ENCODE measurements at regions not wholly inside any gene's neighbourhood (a gene's known extent, or its start where the extent isn't known, plus 50 kb on each side); places are given as distances from the start of the nearest gene placed in this dataset.

- TF ChIP-seq TAF1 (conservative IDR thresholded peaks at IDR 0.05) (no peak), NR2F2 (IDR thresholded peaks at IDR 0.05) (no peak), ZBTB33 (IDR thresholded peaks at IDR 0.05) (no peak), YY1 (IDR thresholded peaks at IDR 0.05) (no peak), REST (IDR thresholded peaks at IDR 0.05) (no peak), CTCF (IDR thresholded peaks at IDR 0.05; ENCODE audit: low read depth, low read length, missing input control) (no peak), HNF4G (IDR thresholded peaks at IDR 0.05) (no peak)
- Histone ChIP-seq H3K4me3 (ENCODE audit: low read depth in 1 of 3, low read length in 3 of 3) (no peak overlapping the region), H3K9ac (ENCODE audit: low read depth in 1 of 2, low read length in 2 of 2) (no peak overlapping the region), H3K36me3 (ENCODE audit: control insufficient read depth in 4 of 4, insufficient read depth in 3 of 4, low read depth in 1 of 4, low read length in 3 of 4) (no peaks in the 10 kb centered on the region), H3K9me3 (ENCODE audit: control insufficient read depth in 4 of 4, low read length in 3 of 4) (no peaks in the 10 kb centered on the region), H3K27ac (ENCODE audit: low read depth in 1 of 2, low read length in 2 of 2) (no peak overlapping the region), H3K4me1 (ENCODE audit: control insufficient read depth in 4 of 4, insufficient read depth in 4 of 4, low read length in 3 of 4) (no peaks in the 10 kb centered on the region), H3K27me3 (ENCODE audit: control insufficient read depth in 4 of 4, insufficient read depth in 4 of 4, low read length in 3 of 4) (no peaks in the 10 kb centered on the region)
- DNase-seq (ENCODE audit: low spot score), result no peak
- 93% methylated on average over 4 of the region's 4 CpGs for whole genome bisulfite sequencing
Observed at GRCh38 chr2:45112750-45113149, 103.5 kb upstream of the SIX2 start.

GRCh38 chr2:45105050-45105582, 95.9 kb upstream of the SIX2 start:
- Histone ChIP-seq H3K27ac (ENCODE audit: low read depth in 1 of 2, low read length in 2 of 2) (no peak overlapping the region), H3K9me3 (ENCODE audit: control insufficient read depth in 4 of 4, low read length in 3 of 4) (no peaks in the 10 kb centered on the region), H3K9ac (ENCODE audit: low read depth in 1 of 2, low read length in 2 of 2) (no peak overlapping the region), H3K4me1 (ENCODE audit: control insufficient read depth in 4 of 4, insufficient read depth in 4 of 4, low read length in 3 of 4) (no peaks in the 10 kb centered on the region), H3K4me3 (ENCODE audit: low read depth in 1 of 3, low read length in 3 of 3) (no peak overlapping the region), H3K27me3 (ENCODE audit: control insufficient read depth in 4 of 4, insufficient read depth in 4 of 4, low read length in 3 of 4) (no peaks in the 10 kb centered on the region), H3K36me3 (ENCODE audit: control insufficient read depth in 4 of 4, insufficient read depth in 3 of 4, low read depth in 1 of 4, low read length in 3 of 4) (no peaks in the 10 kb centered on the region)
- TF ChIP-seq YY1 (IDR thresholded peaks at IDR 0.05) (no peak), CTCF (IDR thresholded peaks at IDR 0.05; ENCODE audit: low read depth, low read length, missing input control) (no peak), RAD21 (IDR thresholded peaks at IDR 0.05) (no peak), REST (IDR thresholded peaks at IDR 0.05) (no peak), MAX (IDR thresholded peaks at IDR 0.05) (no peak)
- 95% methylated on average over 1 of the region's 1 CpG for WGBS
- no peak for DNase-seq (ENCODE audit: low spot score)
